PC-9 (cell line): ENCODE measurements at regions not wholly inside any gene's neighbourhood (a gene's known extent, or its start where the extent isn't known, plus 50 kb on each side); places are given as distances from the start of the nearest gene placed in this dataset.

Source experiments
- CTCF ChIP-seq: fragments of 200-600 bp; sonication (generic); conservative IDR thresholded peaks from 2 replicates; pipeline ENCODE4 v1.6.1; 2017; ENCODE audit warnings: mixed run types, antibody characterized with exemption, mild to moderate bottlenecking, moderate library complexity
- EZH2 ChIP-seq: fragments of 200-600 bp; sonication (generic); IDR thresholded peaks from 2 replicates; pipeline ENCODE4 v1.8.0; 2017; ENCODE audit warnings: antibody characterized with exemption, low read depth

- no peak for TF ChIP-seq CTCF
- TF ChIP-seq EZH2 = no peak
Observed at GRCh38 chr7:38328814-38329213, 55.4 kb upstream of the TARP start.
